Stimulated activated CD8-positive, alpha-beta memory T cell treated with anti-CD3 and anti-CD28 coated beads, Interleukin-15, amount 100 ng/mL, for 48 hours (primary cell): ENCODE measurements at regions not wholly inside any gene's neighbourhood (a gene's known extent, or its start where the extent isn't known, plus 50 kb on each side); places are given as distances from the start of the nearest gene placed in this dataset.

Experiments used
- DNase-seq, 2 donors: peaks; one replicate each; pipeline ENCODE4 v3.0.0-alpha.2; 2020; ENCODE audit warnings: low read depth in 2 of 2

GRCh38 chr3:124663690-124664089, 66.6 kb upstream of the UMPS start:
- DNase-seq = no peak

DNA sequence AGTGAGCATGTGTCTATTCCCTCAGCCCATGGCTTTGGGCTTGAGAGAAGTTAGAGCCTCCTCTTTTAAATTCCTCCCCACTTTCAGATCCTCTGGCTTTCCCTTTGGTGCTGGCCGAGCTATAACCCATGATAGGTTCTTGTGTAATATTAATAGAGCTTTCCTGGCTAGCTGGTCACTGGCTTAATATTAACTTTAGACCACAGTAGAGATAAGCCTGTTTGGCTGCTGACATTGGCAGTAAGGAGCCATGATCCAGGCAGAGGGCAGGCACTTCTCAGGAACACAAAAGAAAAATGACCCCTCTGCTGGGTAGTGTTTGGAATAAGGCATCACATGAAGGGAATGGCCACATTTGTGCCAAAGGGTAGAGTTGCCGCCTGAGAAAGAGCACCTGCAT, 65.4 kb upstream of the UMPS start:
- no peak for DNase-seq

DNA sequence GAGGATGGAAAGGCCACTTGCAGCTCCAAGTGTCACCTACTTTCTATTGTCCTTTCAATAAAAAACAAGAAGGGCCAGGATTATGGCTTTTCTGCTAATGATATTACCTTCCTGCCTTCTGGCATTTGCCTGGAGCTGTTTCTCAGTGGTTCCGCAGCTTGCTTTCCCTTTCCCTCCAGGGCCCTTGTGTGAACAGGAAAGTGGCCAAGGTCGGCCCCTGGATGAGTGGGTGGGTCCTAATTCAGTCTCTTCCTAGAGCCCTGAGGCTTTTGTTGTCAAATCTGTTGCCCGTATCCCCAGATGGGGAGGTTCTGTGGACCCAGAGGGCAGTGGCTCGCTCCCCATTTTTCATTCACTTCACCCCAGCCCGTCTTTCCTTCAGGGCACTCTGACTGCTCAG, 64.2 kb upstream of the UMPS start:
- no peak for DNase-seq

- DNase-seq = no peak
Measured at GRCh38 chr3:124669470-124669869, 60.8 kb upstream of the UMPS start.

DNA sequence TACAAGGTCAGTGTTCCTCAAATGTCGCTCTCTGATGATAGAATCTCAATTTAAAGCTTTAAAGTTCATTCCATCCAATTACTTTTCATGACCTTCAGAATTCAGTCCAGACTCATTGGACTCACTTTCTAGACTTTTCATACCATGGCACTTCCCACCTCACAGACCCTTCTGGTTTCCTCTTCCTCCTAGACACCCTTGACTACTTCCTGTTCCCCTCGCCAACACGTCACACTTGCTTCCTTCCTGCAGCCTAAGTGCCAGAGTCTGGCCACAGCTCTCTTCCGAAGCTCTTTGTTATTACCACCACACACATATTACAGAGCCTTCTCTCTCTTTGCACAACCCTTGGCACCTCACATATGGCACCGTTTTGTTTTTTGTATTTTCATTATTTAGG, 59.1 kb upstream of the UMPS start:
- no peak for DNase-seq

- no peak for DNase-seq
Measured at GRCh38 chr3:124674336-124674735, 55.9 kb upstream of the UMPS start.

- DNase-seq = no peak
Measured at GRCh38 chr3:124676236-124676635, 54.0 kb upstream of the UMPS start.

GRCh38 chr3:124679048-124679638, 51.1 kb upstream of the UMPS start:
- DNase-seq = no peak
